RPMI7951 (cell line): ENCODE measurements at regions not wholly inside any gene's neighbourhood (a gene's known extent, or its start where the extent isn't known, plus 50 kb on each side); places are given as distances from the start of the nearest gene placed in this dataset.
"Not testable (repeated sequence)": the region's sequence is repeated elsewhere in the genome, so short reads cannot be mapped to it uniquely, and the experiment has no call there.

ENCODE experiments used
- DNase-seq: peaks from one replicate; pipeline ENCODE4 v3.0.0-alpha.2; 2012; ENCODE audit warnings: low read depth

DNA sequence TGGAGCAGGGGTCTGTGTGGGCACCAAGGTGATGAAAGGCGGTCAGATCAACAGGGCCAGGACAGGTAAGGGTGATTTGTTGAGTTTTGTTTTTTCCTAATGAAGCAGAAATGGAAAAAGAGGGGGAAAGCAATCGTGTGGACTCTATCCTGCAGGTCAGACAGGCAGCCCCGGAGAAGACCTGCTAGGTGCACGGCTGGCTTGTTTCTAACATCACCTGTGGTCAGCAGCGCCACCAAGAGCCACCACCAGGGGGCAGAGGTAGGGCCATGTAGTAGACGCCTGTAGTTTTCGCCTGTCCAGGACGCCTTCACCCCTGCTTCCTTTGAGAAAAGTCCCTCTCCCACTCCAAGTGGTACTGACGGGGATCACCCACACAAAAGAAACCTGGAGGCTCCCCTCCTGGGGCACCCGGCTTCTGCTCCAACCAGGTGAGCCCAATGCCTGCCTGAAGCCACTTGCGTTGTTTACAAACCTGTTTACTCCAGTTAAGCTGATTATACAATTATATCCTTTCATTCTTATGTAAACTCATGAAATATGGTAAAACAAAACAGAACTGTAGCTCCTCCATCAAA lies 54.2 kb upstream of the SEC14L1 start:
- peak; percentile 69 for DNase-seq

DNA sequence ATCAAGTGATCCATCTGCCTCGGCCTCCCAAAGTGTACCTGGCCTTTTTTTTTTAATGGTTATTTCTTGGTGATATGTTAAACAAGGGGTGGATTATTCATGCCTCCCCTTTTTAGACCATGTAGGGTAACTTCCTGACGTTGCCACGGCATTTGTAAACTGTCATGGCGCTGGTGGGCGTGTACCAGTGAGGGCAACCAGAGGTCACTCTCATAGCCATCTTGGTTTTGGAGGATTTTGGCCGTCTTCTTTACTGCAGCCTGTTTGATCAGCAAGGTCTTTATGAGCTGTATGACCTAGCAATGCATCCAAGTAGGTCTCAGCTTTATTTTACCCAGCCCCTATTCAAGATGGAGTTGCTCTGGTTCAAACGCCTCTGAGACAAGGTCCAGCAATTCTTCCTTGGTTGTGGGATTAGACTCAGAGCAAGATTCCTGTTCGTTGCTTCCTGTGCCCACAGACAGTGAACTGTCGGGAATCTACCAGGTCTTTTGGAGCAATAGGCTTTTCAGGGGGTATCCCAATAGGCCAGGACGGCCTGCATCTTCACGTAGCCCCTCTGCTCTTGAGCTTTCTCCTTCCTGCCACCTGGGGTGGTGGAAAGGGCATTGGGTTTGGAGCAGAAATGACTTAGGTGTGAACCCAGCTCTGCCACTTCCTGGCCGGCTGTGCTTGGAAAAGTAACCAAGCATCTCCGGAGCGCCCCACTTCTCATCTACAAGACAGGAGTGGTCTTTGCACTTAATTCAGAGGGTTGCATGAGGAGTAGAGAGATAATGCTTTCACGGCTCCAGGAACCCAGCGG lies 52.9 kb upstream of the SEC14L1 start:
- no peak for DNase-seq

DNA sequence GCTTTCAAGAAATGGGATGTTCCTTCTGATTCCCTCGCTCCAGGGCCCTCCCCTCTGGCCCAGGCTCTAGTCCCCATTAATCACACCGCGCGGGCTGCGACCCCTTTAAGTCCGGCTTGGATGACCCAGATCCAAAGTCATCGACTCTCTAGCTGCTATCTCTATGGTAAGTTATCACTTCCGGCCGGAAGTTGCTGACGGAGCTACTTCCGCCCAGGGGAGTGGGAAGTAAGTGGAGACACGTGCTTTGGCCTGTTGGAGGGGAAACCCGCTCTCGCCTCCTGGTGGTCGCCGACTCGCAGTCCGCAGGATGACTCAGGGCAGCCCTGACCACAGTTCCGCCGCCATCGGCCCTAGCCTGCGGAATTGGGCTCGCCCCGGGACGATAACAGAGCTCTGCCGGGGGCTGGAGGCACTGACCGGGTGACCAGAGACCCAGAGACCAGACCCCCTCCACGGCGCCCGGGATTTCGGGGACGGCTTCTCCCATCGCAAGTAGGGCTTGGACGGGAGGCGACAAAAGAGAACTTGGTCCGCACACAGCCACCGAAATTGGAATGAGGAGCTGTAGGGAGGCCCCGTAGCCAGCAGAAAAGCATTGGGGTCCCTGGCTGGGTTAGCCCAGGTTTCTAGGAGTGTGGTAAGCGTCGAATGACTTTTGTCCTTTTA lies 52.2 kb upstream of the SEC14L1 start:
- peak; percentile 97 for DNase-seq

DNA sequence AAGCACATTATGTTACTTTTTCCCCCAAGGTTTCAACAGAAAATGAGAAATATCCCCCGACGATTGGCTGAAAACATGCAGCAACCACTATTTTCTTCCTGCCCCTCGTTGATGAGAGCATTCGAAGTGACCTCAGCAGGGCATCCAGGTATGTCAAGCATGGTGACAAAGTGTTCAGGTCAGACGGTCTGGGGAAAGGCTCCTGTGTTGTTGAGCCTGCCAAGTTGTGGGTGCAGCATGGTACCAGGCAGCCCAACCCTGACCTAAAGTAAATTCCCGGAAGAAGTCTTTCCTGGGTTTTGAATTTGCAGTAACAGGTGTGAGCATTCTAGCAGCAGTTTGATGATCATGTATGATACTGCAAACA lies 51.7 kb upstream of the SEC14L1 start:
- no peak for DNase-seq

DNA sequence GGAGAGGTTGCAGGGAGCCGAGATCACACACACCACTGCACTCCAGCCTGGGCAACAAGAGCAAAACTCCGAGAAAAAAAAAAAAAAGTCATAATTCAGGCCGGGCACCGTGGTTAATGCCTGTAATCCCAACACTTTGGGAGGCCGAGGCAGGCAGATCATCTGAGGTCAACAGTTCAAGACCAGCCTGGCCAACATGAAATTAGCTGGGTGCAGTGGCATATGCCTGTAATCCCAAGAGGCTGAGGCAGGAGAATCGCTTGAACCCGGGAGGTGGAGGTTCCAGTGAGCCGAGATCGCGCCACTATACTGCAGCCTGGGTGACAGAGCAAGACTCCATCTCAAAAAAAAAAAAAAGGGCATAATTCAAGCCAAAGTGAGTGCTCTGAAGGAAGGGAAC lies 50.8 kb upstream of the SEC14L1 start:
- not testable (repeated sequence) for DNase-seq

DNA sequence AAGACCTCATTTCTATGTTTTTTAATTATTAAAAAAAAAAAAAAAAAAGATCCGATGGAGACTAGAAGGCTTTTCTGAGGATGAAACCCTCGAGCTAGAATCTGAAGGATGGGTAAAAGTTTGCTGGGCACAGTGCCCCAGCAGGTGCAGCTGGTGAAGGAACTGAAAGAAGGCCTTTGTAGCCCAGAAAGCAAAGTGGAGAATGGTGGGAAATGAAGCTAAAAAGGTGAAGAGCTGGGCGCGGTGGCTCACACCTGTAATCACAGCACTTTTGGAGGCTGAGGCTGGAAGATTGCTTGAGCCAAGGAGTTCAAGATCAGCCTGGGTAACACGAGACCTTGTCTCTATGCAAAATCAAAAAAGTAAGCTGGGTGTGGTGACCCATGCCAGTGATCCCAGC lies 50.3 kb upstream of the SEC14L1 start:
- no peak for DNase-seq
